NCI-H2196 treated with DMSO at 0.1 percent for 48 hours (cell line): ENCODE measurements at regions not wholly inside any gene's neighbourhood (a gene's known extent, or its start where the extent isn't known, plus 50 kb on each side); places are given as distances from the start of the nearest gene placed in this dataset.
"Not testable (repeated sequence)": the region's sequence is repeated elsewhere in the genome, so short reads cannot be mapped to it uniquely, and the experiment has no call there.

Experiments used
- DNase-seq: peaks from one replicate; lab custom pipeline; 2025; ENCODE audit not compliant: unreplicated experiment; lab: John Stamatoyannopoulos, UW

DNA sequence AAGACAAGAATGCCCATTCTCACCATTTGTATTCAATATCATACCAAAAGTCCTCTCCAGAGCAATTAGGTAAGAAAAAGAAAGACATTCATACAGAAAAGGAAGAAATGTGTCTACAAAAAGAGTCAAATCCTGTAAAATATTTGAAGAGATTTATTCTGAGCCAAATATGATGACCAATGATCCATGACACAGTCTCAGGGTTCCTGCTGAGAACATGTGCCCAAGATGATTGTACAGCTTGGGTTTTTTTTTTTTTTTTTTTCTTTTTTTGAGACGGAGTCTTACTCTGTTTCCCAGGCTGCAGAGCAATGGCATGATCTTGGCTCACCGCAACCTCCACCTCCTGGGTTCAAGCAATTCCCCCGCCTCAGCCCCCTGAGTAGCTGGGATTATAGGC is 296.2 kb downstream of the C12orf75 start:
- no peak for DNase-seq

DNA sequence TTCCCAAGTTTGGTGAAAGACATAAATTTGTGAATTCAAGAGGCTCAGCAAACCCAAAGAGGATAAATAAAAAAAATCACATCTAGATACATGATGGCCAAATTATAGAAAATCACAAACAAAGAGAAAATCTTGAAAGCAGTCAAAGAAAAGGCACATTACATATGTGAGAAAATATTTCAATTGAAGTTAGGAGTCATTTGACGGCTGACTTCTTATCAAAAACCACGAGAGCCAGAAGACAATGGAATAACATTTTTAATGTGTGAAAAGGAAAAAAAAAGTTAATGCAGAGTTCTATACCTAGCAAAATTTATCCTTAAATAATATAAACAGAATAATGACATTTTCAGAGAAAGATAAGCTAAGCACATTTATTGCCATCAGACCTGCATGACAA is 307.0 kb downstream of the C12orf75 start:
- DNase-seq, result no peak

DNA sequence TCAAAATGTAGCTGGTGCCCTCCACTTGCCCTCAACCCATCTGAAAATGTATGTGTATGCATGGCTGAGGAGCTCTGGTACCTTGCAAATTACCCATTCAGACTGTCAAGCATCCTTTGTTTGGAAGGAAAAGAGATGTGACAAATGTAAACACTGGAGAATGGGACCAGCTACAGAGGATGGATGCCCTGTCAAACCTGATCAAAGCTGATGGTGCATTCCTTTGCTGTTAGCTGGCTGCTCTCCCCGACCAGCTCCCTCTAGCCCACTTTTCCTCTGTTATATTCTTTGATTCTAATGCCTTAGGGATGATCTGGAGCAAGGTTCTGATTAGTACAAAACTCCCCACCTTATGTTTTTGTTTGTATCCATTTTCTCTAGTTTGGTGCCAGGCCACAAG is 310.3 kb downstream of the C12orf75 start:
- no peak for DNase-seq

DNA sequence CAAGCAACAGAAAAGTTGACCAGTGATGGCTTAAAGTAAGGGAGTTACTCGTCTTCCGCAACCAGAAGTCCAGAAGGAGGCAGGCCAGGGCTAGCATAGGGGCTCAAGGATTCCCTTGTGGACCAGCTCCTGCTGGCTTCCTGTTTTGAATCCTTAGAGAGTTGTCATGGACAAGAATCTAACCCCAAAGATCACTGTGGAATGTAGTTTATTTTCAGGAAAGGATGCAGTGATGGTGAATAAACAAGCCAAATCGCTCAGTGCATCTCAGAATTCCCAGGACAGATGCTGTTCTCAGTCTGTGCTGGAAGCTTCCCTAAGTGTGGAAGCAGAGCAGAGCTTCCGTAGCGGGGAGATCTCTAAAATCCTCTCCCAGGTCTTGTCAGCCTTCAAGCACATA is 311.3 kb downstream of the C12orf75 start:
- no peak for DNase-seq

DNA sequence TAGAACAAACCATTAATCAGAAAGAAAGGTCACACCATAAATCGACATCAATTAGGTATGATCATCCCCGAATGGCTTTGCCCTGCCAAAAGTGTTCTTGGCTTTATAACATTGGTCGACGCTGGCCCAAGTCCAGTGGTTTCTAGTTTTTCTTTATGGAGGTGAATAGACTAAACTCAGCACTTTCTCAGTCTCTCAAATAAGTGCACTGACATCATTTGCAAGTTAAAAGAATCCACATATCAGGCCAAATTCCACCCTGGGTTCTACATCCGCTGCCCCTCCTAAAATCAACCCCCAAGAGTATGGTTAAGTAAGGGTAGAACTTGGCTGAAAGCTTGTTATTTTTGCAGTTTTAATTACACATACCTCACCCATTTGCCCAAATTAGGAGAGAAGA is 314.3 kb downstream of the C12orf75 start:
- no peak for DNase-seq

DNA sequence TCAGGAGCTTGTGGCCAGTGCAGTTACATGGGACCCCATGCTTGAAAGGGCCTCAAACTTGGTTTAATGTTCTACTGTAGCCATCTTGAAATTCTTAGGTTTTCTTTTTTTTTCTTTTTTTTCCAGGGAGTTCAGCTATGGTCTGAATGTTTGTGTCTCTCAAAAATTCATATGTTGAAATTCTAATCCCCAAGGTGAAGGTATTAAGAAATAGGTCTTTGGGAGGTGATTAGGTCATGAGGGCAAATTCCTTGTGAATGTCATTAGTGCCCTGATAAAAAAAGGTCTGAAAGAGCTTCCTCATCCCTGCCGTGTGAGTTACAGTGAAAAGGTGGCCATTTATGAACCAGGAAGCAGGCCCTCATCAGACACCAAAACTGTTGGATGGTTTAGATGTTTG is 324.1 kb downstream of the C12orf75 start:
- no peak for DNase-seq

DNA sequence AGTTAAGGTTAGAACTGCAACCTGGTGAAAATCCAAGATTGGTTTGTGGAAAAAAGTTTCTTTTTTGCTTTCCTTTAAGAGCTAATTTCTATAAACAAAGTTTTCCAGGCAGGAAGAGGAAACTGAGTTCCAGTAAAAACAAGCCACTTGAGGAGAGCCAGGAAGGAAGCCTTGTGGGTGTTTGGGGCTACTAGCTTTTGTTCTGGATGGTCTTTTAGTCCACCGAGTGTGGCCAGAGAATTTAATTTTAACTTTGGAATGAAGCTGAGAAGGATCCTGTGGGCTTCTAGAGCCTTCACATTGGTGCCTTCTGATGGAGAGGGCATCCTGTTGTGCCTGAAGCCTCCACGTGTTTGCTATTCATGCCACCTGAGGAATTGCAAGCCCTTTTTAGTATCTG is 327.9 kb downstream of the C12orf75 start:
- no peak for DNase-seq

DNA sequence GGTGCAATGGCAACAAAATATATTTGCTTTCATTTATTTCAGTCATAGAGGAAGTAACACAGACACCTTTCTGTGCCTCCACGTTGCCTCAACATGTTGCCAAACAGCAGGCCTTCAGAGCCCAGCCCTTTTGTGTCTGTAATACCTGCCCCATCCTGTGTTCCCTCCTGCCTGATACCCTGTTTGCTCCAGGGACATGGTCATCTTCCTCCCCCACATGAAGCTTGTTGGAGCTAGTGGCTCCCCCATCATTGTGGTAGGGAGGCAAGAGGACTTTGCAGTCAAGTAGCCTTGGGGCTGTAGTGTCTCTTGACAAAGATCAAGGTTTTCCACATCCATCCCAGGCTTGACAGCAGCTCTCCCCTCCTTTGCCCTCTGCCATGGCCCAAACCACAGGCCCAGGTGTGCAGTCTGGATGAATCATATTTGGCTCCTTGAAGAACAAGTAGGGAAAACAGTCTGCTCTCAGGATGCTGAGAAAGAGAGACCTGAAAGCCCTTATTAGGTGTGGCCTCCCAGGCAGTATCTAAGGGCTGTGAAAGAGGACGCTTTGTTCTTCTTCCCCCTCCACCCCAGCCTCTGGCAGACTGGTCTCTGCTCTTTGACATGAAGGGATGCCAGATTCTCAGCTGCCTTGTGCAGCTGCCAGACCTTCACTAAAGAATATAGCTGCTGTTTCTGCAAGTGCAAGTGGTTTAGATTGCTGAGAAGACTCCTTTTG is 329.0 kb downstream of the C12orf75 start:
- DNase-seq, result peak; percentile 29

DNA sequence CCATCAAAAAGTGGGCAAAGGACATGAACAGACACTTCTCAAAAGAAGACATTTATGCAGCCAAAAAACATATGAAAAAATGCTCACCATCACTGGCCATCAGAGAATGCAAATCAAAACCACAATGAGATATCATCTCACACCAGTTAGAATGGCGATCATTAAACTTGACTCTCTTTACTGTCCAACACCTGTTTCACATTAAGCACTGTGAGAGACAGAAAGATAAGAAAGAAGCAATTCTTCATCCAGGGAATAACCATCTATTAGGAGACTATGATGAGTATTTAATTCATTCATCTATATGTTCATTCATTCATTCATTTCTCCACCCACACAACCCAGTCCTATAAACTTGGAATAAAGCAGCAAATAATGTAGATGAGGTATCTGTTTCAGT is 334.3 kb downstream of the C12orf75 start:
- not testable (repeated sequence) for DNase-seq

DNA sequence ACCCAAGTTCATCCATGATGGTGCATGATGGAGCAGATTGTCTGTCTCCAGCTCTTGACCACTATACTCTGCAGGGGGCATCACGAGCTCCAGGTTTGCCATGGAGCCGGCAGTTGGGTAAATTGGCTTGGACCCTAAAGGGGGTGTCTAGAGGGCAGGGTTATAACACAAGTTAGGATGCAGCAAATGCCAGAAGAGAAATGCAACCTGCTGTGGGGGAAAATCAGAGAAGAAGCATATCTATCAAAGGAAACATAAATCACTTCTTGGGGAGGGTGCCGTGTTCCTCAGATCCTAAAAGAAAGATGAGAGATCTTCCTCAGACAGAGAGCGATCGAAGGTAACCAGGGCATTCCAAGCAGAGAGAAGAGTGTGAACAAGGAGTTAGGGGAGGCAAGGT is 334.9 kb downstream of the C12orf75 start:
- DNase-seq, result no peak

DNA sequence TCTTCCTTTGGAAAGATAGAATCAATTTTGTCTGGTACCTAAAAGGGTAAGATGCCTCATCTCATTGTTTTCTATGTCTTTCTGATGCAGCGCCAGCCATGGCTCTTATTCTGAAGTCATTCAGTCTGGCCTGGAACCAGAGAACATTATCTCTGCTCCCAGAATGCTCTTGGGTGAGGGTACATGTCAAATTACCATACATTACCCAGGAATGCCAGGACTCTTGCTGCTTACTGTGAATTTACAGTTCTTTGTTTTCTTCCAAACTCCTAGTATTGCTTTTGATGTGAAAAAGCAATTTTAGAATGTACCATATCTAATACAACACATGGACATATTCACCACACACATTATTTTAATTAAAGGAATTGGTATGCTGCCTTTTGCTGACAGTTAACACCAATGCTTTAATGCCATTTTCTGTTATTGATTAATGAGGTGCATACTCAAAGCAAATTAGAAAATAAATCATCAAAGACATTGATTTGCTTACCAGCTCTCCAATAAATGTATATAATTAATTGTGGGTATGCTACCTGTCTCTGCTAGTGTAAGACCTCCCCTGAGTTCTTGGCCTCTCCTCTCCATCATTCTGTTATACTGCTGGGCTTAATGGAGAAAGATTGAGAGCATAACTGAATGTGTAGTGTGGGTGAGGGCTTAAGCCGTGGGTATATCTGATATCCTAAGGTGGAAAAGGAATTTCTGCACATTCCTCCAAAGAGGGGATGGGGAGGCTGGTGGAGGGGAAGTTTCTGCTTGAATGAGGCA is 337.7 kb downstream of the C12orf75 start:
- DNase-seq, result no peak

DNA sequence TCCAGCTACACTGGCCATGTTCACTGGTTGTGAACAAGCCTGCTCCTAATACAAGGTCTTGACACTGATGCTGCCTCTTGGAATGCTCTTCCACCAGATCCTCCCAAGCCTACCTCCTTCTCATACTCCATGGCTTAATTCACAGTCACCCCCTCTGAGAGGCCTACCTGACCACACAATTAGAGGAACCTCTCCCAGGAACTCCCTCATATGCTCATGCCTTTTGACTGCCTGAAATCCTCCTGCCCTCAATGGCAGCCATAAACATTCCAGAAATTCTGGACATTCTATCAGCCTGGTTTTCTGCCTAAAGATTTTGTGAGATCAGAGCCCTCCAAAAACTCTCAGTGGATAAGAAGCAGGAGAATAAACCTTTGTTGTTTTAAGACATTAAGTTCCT is 340.2 kb downstream of the C12orf75 start:
- no peak for DNase-seq

DNA sequence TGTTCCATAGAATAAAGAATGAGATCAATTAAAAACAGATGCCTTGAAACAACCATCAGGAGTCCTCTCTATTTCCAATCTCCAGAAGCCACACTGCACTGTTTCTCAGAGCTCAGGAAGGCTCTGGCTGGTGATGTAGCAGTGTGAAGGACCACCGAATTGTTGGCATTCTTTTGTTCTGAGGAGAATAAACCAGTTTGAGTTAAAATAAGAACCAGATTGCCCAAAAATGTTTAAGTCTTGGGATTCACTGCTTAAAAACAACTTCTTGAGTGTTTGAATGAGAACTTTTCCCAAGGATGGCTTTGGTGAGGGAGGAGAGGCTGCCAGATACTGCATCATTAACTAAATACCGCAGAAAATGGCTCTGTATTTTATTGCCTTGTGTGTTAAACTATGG is 341.2 kb downstream of the C12orf75 start:
- DNase-seq, result no peak

DNA sequence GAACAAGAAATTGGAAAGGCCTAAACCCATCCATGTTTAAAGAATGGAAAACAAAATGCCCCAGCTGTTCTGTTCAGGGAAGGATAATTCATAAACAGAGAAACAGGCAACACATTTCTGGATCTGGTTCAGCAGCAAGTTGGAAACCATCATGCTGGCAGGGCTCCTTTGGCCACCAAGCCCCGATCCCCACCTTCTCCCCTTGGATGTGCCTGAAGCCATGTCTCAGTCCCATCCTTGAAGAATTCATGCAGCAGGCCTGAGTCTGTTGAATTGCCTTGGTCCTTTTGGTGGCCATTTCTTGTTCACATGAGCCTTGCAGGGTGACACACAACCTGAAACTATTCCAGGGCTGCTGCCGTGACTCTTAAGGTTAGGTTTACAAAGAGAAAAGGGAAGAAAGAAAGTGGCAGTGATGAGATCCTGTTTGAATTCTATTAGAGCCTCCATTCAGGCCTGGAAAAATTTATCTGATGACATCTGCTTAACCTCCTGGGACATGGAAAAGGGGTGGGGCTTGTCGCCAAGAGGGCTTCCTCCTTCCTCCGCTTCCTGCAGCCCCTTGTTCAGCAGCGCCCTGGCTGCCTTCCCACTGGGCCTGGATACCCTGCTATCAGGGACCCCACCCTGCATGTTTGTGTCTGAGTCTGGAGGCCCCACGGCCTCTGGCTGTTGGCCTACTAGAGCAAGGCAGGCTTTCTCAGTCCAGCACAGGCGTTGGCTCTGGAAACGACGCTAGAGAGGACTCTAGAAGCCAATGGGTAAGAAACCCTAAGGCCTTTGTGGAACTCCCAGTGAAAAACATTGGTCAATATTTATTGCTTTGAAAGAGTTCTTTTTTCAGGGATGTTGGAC is 341.9 kb downstream of the C12orf75 start:
- DNase-seq, result no peak

DNA sequence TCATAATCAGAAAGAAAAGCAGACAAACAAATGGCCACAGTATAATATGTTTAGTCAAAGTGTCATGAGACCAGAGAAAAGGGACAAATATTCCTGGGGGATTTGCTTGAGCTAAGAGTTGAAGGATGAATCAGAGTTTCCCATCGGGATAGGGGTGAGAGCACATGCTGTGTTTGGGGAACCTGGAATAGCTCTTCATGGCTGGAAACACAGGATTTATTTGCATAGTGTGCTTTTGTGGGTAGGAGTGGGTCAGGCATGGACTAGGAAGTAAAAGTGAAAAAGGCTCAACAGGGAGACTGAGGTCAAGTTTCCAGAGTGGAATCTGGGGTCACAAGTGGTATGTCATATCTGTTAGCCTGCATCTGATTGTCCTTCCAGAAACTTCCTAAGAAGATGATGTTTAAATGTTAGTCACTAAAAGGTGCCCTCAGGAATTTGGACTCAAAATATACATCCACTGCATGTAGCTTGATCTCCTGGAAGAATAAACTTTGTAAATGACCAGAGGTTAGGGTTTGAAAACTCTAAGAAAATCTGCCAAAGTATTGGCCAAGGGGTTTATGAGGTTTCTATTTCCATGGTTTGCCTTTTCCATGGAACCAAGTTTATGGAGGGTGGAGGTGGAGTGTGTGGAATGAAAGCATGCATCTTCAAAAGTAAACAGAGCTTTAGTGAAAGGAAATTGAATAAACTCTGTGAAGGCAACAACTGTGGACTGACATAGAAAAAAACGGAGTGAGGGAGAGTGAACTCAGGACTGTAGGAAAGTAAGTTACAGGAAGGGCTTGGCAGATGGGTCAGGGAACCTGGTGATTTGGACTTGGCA is 344.6 kb downstream of the C12orf75 start:
- DNase-seq, result no peak

DNA sequence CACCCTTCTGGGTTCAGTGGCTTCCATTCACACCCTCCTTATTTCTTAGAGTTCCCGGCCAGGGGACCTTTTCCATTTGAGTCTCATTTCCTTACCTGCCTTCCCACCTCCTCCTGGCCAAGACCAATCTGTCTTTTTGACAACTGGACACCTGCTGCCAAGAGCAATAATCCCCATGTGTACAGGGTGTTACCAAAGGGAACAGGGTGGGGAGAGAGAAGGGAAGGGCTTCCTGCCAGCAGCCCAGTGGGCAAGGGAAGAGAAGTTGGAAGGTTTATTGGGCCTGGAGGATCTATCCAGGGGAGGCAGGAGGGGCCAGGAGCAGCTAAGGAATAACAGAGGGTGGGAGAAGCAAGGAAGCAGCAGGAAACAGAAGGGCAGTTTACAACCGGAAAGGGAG is 346.2 kb downstream of the C12orf75 start:
- DNase-seq, result no peak

DNA sequence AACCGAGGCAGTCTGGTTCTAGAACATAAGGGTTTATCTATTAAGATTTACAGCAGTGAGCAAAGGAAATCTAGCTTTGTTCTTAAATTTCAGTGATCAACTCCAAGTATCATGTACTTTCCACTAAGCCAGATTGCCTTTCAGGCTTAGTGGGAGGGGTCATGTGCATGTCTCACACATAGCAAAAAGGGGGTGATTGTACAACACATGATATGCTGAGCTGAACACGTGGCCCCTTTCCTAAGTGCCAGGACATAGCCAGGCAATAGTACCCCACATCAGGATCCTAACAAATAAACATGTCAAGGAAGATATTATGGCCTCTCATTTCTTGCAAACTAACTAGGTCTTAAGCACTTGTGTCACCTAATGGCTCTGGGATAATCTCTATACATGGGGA is 347.2 kb downstream of the C12orf75 start:
- no peak for DNase-seq

DNA sequence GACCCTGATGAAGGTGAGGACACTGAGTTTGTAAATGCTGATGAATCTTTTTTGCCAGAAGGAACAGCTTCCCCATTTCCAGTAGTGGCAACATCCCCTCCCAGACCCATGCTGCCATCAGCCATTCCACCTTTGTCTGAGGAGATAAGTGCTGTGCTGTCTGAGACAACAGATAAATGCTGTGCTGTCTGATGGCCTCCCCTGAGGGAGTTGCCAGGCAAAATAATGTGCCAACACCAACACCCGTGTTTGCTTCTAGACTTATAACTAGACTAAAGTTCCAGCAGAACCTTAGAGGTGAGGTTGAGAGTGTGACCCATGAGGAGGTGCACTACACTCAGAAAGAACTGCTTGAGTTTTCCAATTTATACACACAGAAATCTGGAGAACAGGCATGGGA is 349.5 kb downstream of the C12orf75 start:
- DNase-seq, result no peak

DNA sequence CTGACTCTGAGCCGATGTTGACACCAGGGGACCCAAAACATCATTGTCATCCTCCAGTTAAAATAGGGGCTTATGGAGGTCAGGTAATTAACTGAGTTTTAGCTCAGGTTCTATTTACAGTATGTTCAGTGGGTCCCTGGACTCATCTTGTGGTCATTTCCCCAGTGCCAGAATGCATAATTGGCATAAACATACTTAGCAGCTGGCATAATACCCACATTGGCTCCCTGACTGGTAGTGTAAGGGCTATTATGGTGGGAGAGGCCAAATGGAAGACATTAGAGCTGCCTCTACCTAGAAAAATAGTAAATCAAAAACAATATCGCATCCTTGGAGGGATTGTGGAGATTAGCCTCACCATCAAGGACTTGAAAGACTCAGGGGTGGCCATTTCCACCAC is 350.9 kb downstream of the C12orf75 start:
- no peak for DNase-seq

DNA sequence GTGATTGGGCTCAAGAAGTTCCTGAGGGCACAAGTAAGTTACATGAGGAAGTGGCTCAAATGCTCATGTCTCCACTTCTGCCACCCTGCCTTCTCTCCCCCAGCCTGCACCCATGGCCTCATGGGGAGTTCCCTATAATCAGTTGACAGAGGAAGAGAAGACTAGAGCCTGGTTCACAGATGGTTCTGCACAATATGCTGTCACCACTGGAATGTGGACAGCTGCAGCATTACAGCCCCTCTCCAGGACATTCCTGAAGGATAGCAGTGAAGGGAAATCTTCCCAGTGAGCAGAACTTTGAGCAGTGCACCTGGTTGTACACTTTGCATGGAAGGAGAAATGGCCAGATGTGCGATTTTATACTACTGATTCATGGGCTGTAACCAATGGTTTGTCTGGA is 352.3 kb downstream of the C12orf75 start:
- not testable (repeated sequence) for DNase-seq

DNA sequence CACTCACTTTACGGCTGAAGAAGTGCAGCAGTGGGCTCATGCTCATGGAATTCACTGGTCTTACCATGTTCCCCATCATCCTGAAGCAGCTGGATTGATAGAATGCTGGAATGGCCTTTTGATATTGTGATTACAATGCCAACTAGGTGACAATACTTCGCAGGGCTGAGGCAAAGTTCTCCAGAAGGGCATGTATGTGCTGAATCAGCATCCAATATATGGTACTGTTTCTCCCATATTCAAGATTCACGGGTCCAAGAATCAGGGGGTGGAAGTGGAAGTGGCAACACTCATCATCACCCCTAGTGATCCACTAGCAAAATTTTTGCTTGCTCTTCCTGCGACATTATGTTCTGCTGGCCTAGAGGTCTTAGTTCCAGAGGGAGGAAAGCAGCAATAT is 353.3 kb downstream of the C12orf75 start:
- DNase-seq, result not testable (repeated sequence)
